CD14-positive monocyte (primary cell): ENCODE measurements at regions not wholly inside any gene's neighbourhood (a gene's known extent, or its start where the extent isn't known, plus 50 kb on each side); places are given as distances from the start of the nearest gene placed in this dataset.

Source experiments
- DNase-seq, 3 donors: peaks; one replicate each; pipeline ENCODE4 v3.0.0-alpha.2; 2011 to 2022
- H2AFZ ChIP-seq: 2 replicates; pipeline ENCODE4 v1.6.0; 2012; ENCODE audit warnings: mild to moderate bottlenecking, low read depth, low read length, inconsistent platforms; ENCODE audit not compliant: insufficient read depth, poor library complexity, severe bottlenecking
- H3K27ac ChIP-seq, 2 donors: 1 replicate in 1 of 2; 2 replicates in 1 of 2; pipeline ENCODE4 v1.5.1; 2012 to 2013; ENCODE audit warnings: low read length in 2 of 2, control low read depth in 1 of 2, inconsistent platforms in 1 of 2, low read depth in 1 of 2, mild to moderate bottlenecking in 1 of 2
- H3K27me3 ChIP-seq, 2 donors: one replicate each; pipeline versions ENCODE4 v1.6.0 to v1.6.1; 2011 to 2013; ENCODE audit warnings: low read length in 2 of 2; ENCODE audit not compliant: control insufficient read depth in 2 of 2, insufficient read depth in 2 of 2
- H3K36me3 ChIP-seq, 2 donors: replicated peaks in 1 of 2; 1 replicate in 1 of 2; 2 replicates in 1 of 2; pipeline versions ENCODE4 v1.5.1 to v1.6.1; 2012 to 2013; ENCODE audit warnings: low read length in 2 of 2, control low read depth in 1 of 2, inconsistent platforms in 1 of 2, mild to moderate bottlenecking in 1 of 2; ENCODE audit not compliant: insufficient read depth in 2 of 2, control insufficient read depth in 1 of 2
- H3K4me1 ChIP-seq, 2 donors: 1 replicate in 1 of 2; 2 replicates in 1 of 2; pipeline versions ENCODE4 v1.5.1 to v1.6.1; 2012 to 2013; ENCODE audit warnings: low read length in 2 of 2, control low read depth in 1 of 2, inconsistent platforms in 1 of 2, mild to moderate bottlenecking in 1 of 2, moderate library complexity in 1 of 2; ENCODE audit not compliant: insufficient read depth in 2 of 2, control insufficient read depth in 1 of 2
- H3K4me2 ChIP-seq: replicated peaks from 2 replicates; pipeline ENCODE3; 2012; ENCODE audit warnings: low read length, moderate library complexity, mild to moderate bottlenecking; ENCODE audit not compliant: poor library complexity, severe bottlenecking; ENCODE audit errors: extremely low read depth
- H3K4me3 ChIP-seq, 3 experiments: fragments of 200-600 bp in 1 of 3; sonication (generic) in 1 of 3; replicated peaks in 1 of 3; 1 replicate in 2 of 3; 2 replicates in 1 of 3; pipeline ENCODE4 v1.5.1; 2011 to 2013; ENCODE audit warnings: low read length in 3 of 3, mild to moderate bottlenecking in 3 of 3, control low read depth in 2 of 3, low read depth in 2 of 3, inconsistent platforms in 1 of 3, moderate library complexity in 1 of 3
- H3K79me2 ChIP-seq: 2 replicates; pipeline ENCODE4 v1.6.0; 2012; ENCODE audit warnings: mild to moderate bottlenecking, control low read depth, inconsistent platforms, low read length, moderate library complexity; ENCODE audit not compliant: insufficient read depth
- H3K9ac ChIP-seq: 2 replicates; pipeline ENCODE4 v1.6.0; 2017; ENCODE audit warnings: low read length, mild to moderate bottlenecking; ENCODE audit not compliant: insufficient read depth, poor library complexity, severe bottlenecking
- H3K9me3 ChIP-seq, 2 donors: replicated peaks in 1 of 2; 1 replicate in 1 of 2; 2 replicates in 1 of 2; pipeline versions ENCODE4 v1.5.1 to v1.6.1; 2012 to 2013; ENCODE audit warnings: low read length in 2 of 2, control low read depth in 1 of 2; ENCODE audit not compliant: control insufficient read depth in 1 of 2, insufficient read depth in 1 of 2
- H4K20me1 ChIP-seq: 2 replicates; pipeline ENCODE4 v1.6.0; 2012; ENCODE audit warnings: mild to moderate bottlenecking, low read length, control low read depth, moderate library complexity; ENCODE audit not compliant: insufficient read depth
- H3K27ac Mint-ChIP-seq, 7 donors: one replicate each; pipeline ENCODE4 v1.8.0; 2020; ENCODE audit warnings: mild to moderate bottlenecking in 7 of 7, mixed read lengths in 7 of 7, moderate library complexity in 6 of 7, inconsistent platforms in 2 of 7
- H3K27me3 Mint-ChIP-seq, 3 donors: one replicate each; pipeline ENCODE4 v1.8.0; 2021 to 2022; ENCODE audit warnings: low read depth in 3 of 3, mild to moderate bottlenecking in 3 of 3, mixed read lengths in 3 of 3, moderate library complexity in 3 of 3, inconsistent platforms in 1 of 3
- H3K36me3 Mint-ChIP-seq, 2 donors: one replicate each; pipeline ENCODE4 v1.8.0; 2020; ENCODE audit warnings: mixed read lengths in 2 of 2, inconsistent platforms in 1 of 2, mild to moderate bottlenecking in 1 of 2
- H3K4me1 Mint-ChIP-seq: one replicate; pipeline ENCODE4 v1.8.0; 2020; ENCODE audit warnings: mild to moderate bottlenecking, mixed read lengths
- H3K4me3 Mint-ChIP-seq, 2 donors: one replicate each; pipeline ENCODE4 v1.8.0; 2020; ENCODE audit warnings: mild to moderate bottlenecking in 2 of 2, mixed read lengths in 2 of 2, moderate library complexity in 1 of 2
- H3K9me3 Mint-ChIP-seq, 7 donors: one replicate each; pipeline ENCODE4 v1.8.0; 2020 to 2022; ENCODE audit warnings: mixed read lengths in 7 of 7, mild to moderate bottlenecking in 6 of 7, moderate library complexity in 6 of 7, inconsistent platforms in 2 of 7
- CTCF ChIP-seq: fragments of 200-600 bp; IDR thresholded peaks from one replicate; pipeline ENCODE4 v1.8.0; 2022; ENCODE audit warnings: antibody characterized with exemption, mild to moderate bottlenecking
- WGBS: methylation state at CpG from one replicate; pipeline ENCODE4 v1.1.5; 2013; ENCODE audit warnings: missing lambda C conversion rate; ENCODE audit not compliant: insufficient coverage; 5-methylcytosine and 5-hydroxymethylcytosine counted together
- intact Hi-C, 2 donors: fragments of 100-400 bp; cut with micrococcal nuclease; formaldehyde crosslinking; loops; one replicate each; pipeline versions ENCODE4 v1.15.0 to v1.15.1; 2023

GRCh38 chr10:10941127-10941730 lies 76.4 kb upstream of the CELF2 start:
- Histone ChIP-seq H2AFZ (no peak overlapping the region), H3K9me3 (peaks cover 10 to 14% of the 10 kb centered on the region in 2 donors), H3K4me2 (no peak overlapping the region), H3K9ac (no peak overlapping the region), H3K27me3 (no peaks in the 10 kb centered on the region), H3K27ac (no peak overlapping the region), H3K4me3 (no peak overlapping the region), H3K4me1 (no peaks in the 10 kb centered on the region), H4K20me1 (no peaks in the 10 kb centered on the region), H3K79me2 (no peaks in the 10 kb centered on the region), H3K36me3 (no peaks in the 10 kb centered on the region)
- no peak for DNase-seq
- no peak overlapping the region for H3K4me3 Mint-ChIP-seq
- peaks cover 3 to 8% (median 5%) of the 10 kb centered on the region in 3 donors for H3K27me3 Mint-ChIP-seq
- no CpG with 5 or more reads among the region's 6 CpGs for WGBS
- no peak overlapping the region for H3K27ac Mint-ChIP-seq
- no peaks in the 10 kb centered on the region for H3K36me3 Mint-ChIP-seq
- H3K9me3 Mint-ChIP-seq: peaks cover 7 to 31% (median 17%) of the 10 kb centered on the region in 7 donors
- no peaks in the 10 kb centered on the region for H3K4me1 Mint-ChIP-seq
- intact Hi-C loops: no loop called here
- TF ChIP-seq CTCF: no peak

GRCh38 chr10:10942441-10942840 lies 75.2 kb upstream of the CELF2 start:
- H3K9ac ChIP-seq: no peak overlapping the region
- H3K27ac ChIP-seq: no peak overlapping the region
- H3K4me2 ChIP-seq: no peak overlapping the region
- no peaks in the 10 kb centered on the region for H4K20me1 ChIP-seq
- Mint-ChIP-seq H3K4me1 (no peaks in the 10 kb centered on the region), H3K27ac (no peak overlapping the region), H3K4me3 (no peak overlapping the region), H3K36me3 (no peaks in the 10 kb centered on the region), H3K27me3 (peaks cover 3 to 8% (median 5%) of the 10 kb centered on the region in 3 donors), H3K9me3 (peaks cover 11 to 31% (median 17%) of the 10 kb centered on the region in 7 donors)
- H3K79me2 ChIP-seq: no peaks in the 10 kb centered on the region
- no peak for DNase-seq
- no peak overlapping the region for H3K4me3 ChIP-seq
- no peak for TF ChIP-seq CTCF
- H3K4me1 ChIP-seq: no peaks in the 10 kb centered on the region
- no peaks in the 10 kb centered on the region for H3K36me3 ChIP-seq
- WGBS: no CpG with 5 or more reads among the region's 1 CpG
- intact Hi-C loops: no loop called here
- no peak overlapping the region for H2AFZ ChIP-seq
- H3K27me3 ChIP-seq: no peaks in the 10 kb centered on the region
- peaks cover 10 to 14% of the 10 kb centered on the region in 2 donors for H3K9me3 ChIP-seq
